ENCODE measurements at regions not wholly inside any gene's neighbourhood (a gene's known extent, or its start where the extent isn't known, plus 50 kb on each side); places are given as distances from the start of the nearest gene placed in this dataset.

DNA sequence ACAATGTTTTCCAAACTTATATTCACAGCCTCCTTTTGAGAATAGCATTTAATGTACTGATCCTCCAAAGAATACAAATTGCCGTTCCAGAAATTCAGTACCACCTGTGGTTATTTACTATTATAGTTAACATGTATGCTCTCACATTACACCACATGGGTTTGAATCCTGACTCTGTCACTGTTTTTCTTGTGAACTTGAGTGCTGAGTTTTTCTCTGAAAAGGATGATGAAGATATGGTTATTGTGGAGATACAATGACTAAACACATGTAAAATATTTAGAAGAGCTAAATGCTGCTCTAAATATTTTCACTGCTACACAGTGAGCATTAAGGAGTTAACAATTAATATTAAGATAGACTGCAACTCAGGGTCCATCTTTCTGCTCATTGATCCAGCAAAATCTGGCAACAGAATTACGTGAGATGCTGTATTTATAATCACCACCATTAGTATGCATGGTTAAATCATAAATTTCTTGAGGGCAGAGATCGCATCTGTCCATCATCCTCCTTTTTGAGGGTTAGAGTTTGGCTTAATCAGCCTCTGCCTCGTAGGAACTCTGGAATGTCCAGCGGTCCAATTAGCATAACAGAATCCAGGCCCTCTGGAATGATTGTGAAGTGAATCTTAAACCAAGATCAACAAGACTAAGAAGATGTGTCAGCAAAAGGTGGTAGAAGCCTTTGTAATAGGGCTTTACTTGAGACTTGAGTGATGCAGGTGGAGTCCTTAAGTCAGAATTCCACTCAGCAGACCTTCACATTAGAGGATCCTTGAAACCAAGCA lies 152.8 kb downstream of the MACC1 start:
- no peak for TF ChIP-seq CTCF (IDR thresholded peaks at IDR 0.05; ENCODE audit: insufficient read depth, low read length)
- no peak overlapping the region for H3K4me3 ChIP-seq (ENCODE audit: low read depth, low read length)
- peak; percentile 41 for DNase-seq (ENCODE audit: low read depth)

GRCh38 chr7:20063644-20064043 lies 153.5 kb downstream of the MACC1 start:
- no peak for DNase-seq (ENCODE audit: low read depth)
- H3K4me3 ChIP-seq (ENCODE audit: low read depth, low read length) = no peak overlapping the region
- TF ChIP-seq CTCF (IDR thresholded peaks at IDR 0.05; ENCODE audit: insufficient read depth, low read length) = no peak

- no peak overlapping the region for H3K4me3 ChIP-seq (ENCODE audit: low read depth, low read length)
- no peak for TF ChIP-seq CTCF (IDR thresholded peaks at IDR 0.05; ENCODE audit: insufficient read depth, low read length)
- DNase-seq (ENCODE audit: low read depth) = no peak
Measured at GRCh38 chr7:20062932-20063331, 154.3 kb downstream of the MACC1 start.

GRCh38 chr7:20053334-20054104 lies 163.7 kb downstream of the MACC1 start:
- H3K4me3 ChIP-seq (ENCODE audit: low read depth, low read length) = no peak overlapping the region
- DNase-seq (ENCODE audit: low read depth) = no peak
- no peak for TF ChIP-seq CTCF (IDR thresholded peaks at IDR 0.05; ENCODE audit: insufficient read depth, low read length)

GRCh38 chr7:20050241-20050966 lies 166.8 kb downstream of the MACC1 start:
- DNase-seq (ENCODE audit: low read depth) = no peak
- no peak overlapping the region for H3K4me3 ChIP-seq (ENCODE audit: low read depth, low read length)
- TF ChIP-seq CTCF (IDR thresholded peaks at IDR 0.05; ENCODE audit: insufficient read depth, low read length) = no peak

- no peak for DNase-seq (ENCODE audit: low read depth)
- TF ChIP-seq CTCF (IDR thresholded peaks at IDR 0.05; ENCODE audit: insufficient read depth, low read length) = no peak
- no peak overlapping the region for H3K4me3 ChIP-seq (ENCODE audit: low read depth, low read length)
Measured at GRCh38 chr7:20038676-20039075, 178.5 kb downstream of the MACC1 start.

Data from fibroblast of the aortic adventitia (primary cell).